DND-41 (cell line): ENCODE measurements at regions not wholly inside any gene's neighbourhood (a gene's known extent, or its start where the extent isn't known, plus 50 kb on each side); places are given as distances from the start of the nearest gene placed in this dataset.

Experiments used
- ATAC-seq: fragments of 200-7000 bp; cut with Tn5 transposase; 3 replicates; pipeline ENCODE4 v1.9.1; 2021; ENCODE audit warnings: low read depth; ENCODE audit not compliant: insufficient read depth
- DNase-seq: peaks from one replicate; pipeline ENCODE4 v3.0.0-alpha.2; 2020
- H2AFZ ChIP-seq: 2 replicates; pipeline ENCODE4 v1.6.0; 2012; ENCODE audit warnings: low read depth, low read length
- H3K27ac ChIP-seq: 2 replicates; pipeline ENCODE4 v1.5.1; 2012; ENCODE audit warnings: low read length, inconsistent platforms
- H3K27me3 ChIP-seq: fragments of 200-600 bp; sonication (generic); 2 replicates; pipeline ENCODE4 v1.6.0; 2012; ENCODE audit warnings: low read length, mild to moderate bottlenecking, inconsistent platforms; ENCODE audit not compliant: insufficient read depth, poor library complexity
- H3K36me3 ChIP-seq: 2 replicates; pipeline ENCODE4 v1.5.1; 2012; ENCODE audit warnings: low read length, inconsistent platforms; ENCODE audit not compliant: insufficient read depth
- H3K4me1 ChIP-seq: 2 replicates; pipeline ENCODE4 v1.5.1; 2012; ENCODE audit warnings: mild to moderate bottlenecking, low read length; ENCODE audit not compliant: insufficient read depth
- H3K4me2 ChIP-seq: 2 replicates; pipeline ENCODE4 v1.6.0; 2012; ENCODE audit warnings: mild to moderate bottlenecking, moderate library complexity, low read length, inconsistent platforms; ENCODE audit not compliant: insufficient read depth
- H3K4me3 ChIP-seq, 2 experiments: fragments of 200-600 bp in 1 of 2; shearing (Covaris generic) in 1 of 2; 2 replicates each; pipeline ENCODE4 v1.5.1; 2012 to 2016; ENCODE audit warnings: inconsistent platforms in 2 of 2, low read length in 2 of 2, mild to moderate bottlenecking in 2 of 2, low read depth in 1 of 2, moderate library complexity in 1 of 2
- H3K79me2 ChIP-seq: 2 replicates; pipeline ENCODE4 v1.6.0; 2012; ENCODE audit warnings: low read length, inconsistent platforms; ENCODE audit not compliant: insufficient read depth
- H3K9ac ChIP-seq: 2 replicates; pipeline ENCODE4 v1.6.0; 2012; ENCODE audit warnings: low read depth, mild to moderate bottlenecking, inconsistent platforms, low read length, moderate library complexity
- H3K9me3 ChIP-seq: 2 replicates; pipeline ENCODE4 v1.5.1; 2012; ENCODE audit warnings: low read length, moderate library complexity, mild to moderate bottlenecking, inconsistent platforms; ENCODE audit not compliant: insufficient read depth, severe bottlenecking
- H4K20me1 ChIP-seq: 2 replicates; pipeline ENCODE4 v1.6.0; 2012; ENCODE audit warnings: low read length; ENCODE audit not compliant: insufficient read depth
- EZH2 ChIP-seq: IDR thresholded peaks from 3 replicates; pipeline ENCODE4 v1.6.1; 2012; ENCODE audit warnings: borderline replicate concordance, low read depth, mild to moderate bottlenecking, moderate library complexity, low read length, inconsistent platforms; ENCODE audit not compliant: severe bottlenecking
- TF ChIP-seq, protein P1 (sequence below): IDR thresholded peaks from 2 replicates; pipeline ENCODE4 v1.5.1; 2012; ENCODE audit warnings: borderline replicate concordance, low read length, moderate library complexity, mild to moderate bottlenecking; ENCODE audit not compliant: poor library complexity, severe bottlenecking; ENCODE audit errors: extremely low read depth

DNA sequence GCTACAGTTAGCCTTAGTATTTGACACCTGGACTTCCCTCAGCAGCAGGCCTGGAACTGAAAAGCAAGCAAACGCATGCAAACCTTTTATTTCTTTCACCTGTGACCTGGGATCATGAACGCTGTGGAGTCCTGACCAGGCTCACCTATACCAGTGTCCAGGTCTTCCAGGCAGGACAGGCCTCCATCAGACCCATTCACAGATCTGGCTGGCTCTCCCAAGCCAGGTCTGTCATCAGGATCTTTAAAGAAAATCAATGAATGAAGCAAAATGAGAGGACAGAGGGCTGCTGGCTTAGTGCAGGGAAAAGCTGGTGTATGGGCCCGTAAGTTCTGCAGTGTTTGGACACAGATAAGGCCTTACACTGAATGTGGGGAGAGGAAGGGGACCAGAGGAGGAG lies 96.3 kb upstream of the CPEB4 start:
- no peaks in the 10 kb centered on the region for H3K27me3 ChIP-seq
- H3K79me2 ChIP-seq, result no peaks in the 10 kb centered on the region
- H3K4me2 ChIP-seq, result no peak overlapping the region
- no peak overlapping the region for H3K27ac ChIP-seq
- H3K36me3 ChIP-seq, result no peaks in the 10 kb centered on the region
- H3K9me3 ChIP-seq, result no peaks in the 10 kb centered on the region
- no peak overlapping the region for H3K4me3 ChIP-seq
- ATAC-seq (no peak), DNase-seq (no peak)
- H3K9ac ChIP-seq, result no peak overlapping the region
- H4K20me1 ChIP-seq, result no peaks in the 10 kb centered on the region
- H3K4me1 ChIP-seq, result no peaks in the 10 kb centered on the region
- H2AFZ ChIP-seq, result no peak overlapping the region
- TF ChIP-seq EZH2, result no peak
- TF ChIP-seq, protein P1, sequence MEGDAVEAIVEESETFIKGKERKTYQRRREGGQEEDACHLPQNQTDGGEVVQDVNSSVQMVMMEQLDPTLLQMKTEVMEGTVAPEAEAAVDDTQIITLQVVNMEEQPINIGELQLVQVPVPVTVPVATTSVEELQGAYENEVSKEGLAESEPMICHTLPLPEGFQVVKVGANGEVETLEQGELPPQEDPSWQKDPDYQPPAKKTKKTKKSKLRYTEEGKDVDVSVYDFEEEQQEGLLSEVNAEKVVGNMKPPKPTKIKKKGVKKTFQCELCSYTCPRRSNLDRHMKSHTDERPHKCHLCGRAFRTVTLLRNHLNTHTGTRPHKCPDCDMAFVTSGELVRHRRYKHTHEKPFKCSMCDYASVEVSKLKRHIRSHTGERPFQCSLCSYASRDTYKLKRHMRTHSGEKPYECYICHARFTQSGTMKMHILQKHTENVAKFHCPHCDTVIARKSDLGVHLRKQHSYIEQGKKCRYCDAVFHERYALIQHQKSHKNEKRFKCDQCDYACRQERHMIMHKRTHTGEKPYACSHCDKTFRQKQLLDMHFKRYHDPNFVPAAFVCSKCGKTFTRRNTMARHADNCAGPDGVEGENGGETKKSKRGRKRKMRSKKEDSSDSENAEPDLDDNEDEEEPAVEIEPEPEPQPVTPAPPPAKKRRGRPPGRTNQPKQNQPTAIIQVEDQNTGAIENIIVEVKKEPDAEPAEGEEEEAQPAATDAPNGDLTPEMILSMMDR, result no peak

DNA sequence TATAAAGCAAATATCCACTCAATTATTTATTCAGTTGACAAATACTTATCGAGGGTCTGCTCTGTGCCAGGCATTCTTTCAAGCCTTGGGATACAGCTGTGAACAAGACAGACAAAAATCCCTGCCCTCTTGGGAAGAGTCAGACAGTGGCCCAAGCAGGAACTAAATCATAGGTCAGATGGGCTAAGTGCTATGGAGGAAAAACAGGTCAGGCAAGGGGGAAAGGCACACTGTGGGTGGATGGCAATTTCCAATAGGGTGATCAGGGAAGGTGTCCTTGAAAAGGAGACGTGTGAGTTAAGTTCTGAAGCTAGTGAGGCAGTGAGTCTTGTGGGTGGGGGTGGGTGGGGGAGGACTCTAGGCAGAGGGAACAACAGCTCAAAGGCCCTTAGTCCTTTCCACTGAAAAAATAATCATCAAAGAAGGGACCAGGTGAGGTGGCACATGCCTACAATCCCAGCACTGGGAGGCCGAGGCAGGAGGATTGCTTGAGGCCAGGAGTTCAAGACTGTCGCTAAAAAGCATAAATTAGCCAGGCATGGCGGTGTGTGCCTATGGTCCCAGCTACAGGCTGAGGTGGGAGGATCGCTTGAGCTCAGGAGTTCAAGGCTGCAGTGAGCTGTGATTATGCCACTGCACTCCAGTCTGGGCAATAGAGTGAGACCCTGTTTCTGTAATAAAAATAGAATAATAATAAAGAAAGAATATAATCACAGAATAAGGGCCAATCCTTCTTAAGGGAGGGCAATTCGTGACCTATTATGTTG lies 95.2 kb upstream of the CPEB4 start:
- DNase-seq (no peak), ATAC-seq (no peak)
- no peak for TF ChIP-seq EZH2
- TF ChIP-seq, protein P1, result no peak
- no peak overlapping the region for H3K9ac ChIP-seq
- H3K27ac ChIP-seq, result no peak overlapping the region
- H3K79me2 ChIP-seq, result no peaks in the 10 kb centered on the region
- no peaks in the 10 kb centered on the region for H3K27me3 ChIP-seq
- H3K9me3 ChIP-seq, result no peaks in the 10 kb centered on the region
- H3K4me3 ChIP-seq, result no peak overlapping the region
- no peak overlapping the region for H2AFZ ChIP-seq
- H3K4me1 ChIP-seq, result no peaks in the 10 kb centered on the region
- no peak overlapping the region for H3K4me2 ChIP-seq
- no peaks in the 10 kb centered on the region for H4K20me1 ChIP-seq
- H3K36me3 ChIP-seq, result no peaks in the 10 kb centered on the region

DNA sequence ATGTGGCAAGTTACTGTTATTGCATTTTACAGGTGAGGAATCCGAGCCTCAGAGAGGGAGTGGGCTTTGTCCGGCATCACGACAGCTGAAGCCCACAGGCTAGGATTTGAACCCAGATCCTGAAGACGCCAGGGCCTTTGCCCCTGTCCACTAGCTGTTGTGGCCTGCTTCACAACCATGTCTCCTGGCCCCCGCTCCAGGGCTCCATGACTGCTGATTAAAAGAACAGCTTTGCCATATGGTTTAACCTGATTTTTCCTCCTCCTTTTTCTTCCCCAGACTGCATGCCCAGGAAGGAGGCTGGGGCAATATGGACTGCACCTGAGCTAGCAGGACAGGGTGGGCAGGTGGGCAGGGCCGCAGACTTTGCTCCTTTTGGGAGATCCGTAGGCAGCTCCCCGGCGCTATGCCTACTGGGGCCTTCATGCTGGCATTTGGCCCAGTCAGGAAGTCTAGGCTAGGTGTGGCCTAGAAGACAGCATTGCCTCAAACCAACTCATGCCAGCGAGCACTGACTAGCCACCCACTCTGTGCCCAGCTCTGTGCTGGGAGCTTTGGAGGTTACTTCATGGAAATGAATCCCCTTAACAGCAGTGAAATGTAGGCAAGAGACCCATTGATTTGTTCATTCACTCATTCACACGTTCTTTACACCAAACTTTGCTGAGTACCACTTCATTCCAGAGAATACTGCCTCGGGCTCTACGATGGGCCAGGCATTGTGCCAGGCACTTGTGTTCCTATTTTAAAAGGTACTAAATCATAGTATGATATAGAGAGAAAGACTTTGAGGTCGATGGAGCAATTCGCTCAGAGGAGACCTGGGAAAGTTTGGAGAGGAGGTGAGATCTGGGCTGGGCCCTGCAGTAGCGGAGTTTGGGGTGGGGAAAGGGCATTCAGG lies 94.3 kb upstream of the CPEB4 start:
- H3K4me1 ChIP-seq, result no peaks in the 10 kb centered on the region
- no peak overlapping the region for H3K4me2 ChIP-seq
- H3K9ac ChIP-seq, result no peak overlapping the region
- no peak overlapping the region for H3K4me3 ChIP-seq
- H2AFZ ChIP-seq, result no peak overlapping the region
- H3K27me3 ChIP-seq, result no peaks in the 10 kb centered on the region
- ATAC-seq, result no peak
- H3K79me2 ChIP-seq, result no peaks in the 10 kb centered on the region
- no peaks in the 10 kb centered on the region for H4K20me1 ChIP-seq
- H3K27ac ChIP-seq, result no peak overlapping the region
- H3K36me3 ChIP-seq, result no peaks in the 10 kb centered on the region
- TF ChIP-seq, protein P1, result no peak
- no peak for TF ChIP-seq EZH2
- no peak for DNase-seq
- H3K9me3 ChIP-seq, result no peaks in the 10 kb centered on the region
